HepG2 (cell line): ENCODE measurements at regions not wholly inside any gene's neighbourhood (a gene's known extent, or its start where the extent isn't known, plus 50 kb on each side); places are given as distances from the start of the nearest gene placed in this dataset.

Experiments
- ATAC-seq: fragments of 200-7000 bp; cut with Tn5 transposase; 3 replicates; pipeline ENCODE4 v1.9.1; 2020; ENCODE audit warnings: mild to moderate bottlenecking, moderate library complexity
- BruUV-seq: library from RNA; stranded (reverse); fragments of 400-500 nt; replicated peaks from 2 replicates; lab custom pipeline; 2021; lab: Mats Ljungman, UMichigan
- CTCF ChIA-PET: fragments of 300-600 bp; formaldehyde crosslinking; extraction: SDS; loops from one replicate; lab custom pipeline; 2021; ENCODE audit warnings: low total read pairs, inconsistent platforms, low intra/inter-chr PET ratio; lab: Yijun Ruan, JAX
- POLR2A ChIA-PET: fragments of 350-600 bp; sonication (Branson Sonifier 250); formaldehyde crosslinking; loops from one replicate; lab custom pipeline; 2020; ENCODE audit warnings: antibody characterized with exemption, inconsistent platforms; lab: Yijun Ruan, JAX
- DNase-seq: peaks from one replicate; pipeline ENCODE4 v3.0.0-alpha.2; 2015; ENCODE audit warnings: low spot score
- FAIRE-seq: peaks from 3 replicates; lab custom pipeline; 2011; peaks lifted over from hg19 to GRCh38; lab: Jason Lieb, UNC
- H2AFZ ChIP-seq: one replicate; pipeline ENCODE4 v1.6.1; 2011; ENCODE audit warnings: low read length, inconsistent platforms
- H3K27ac ChIP-seq: fragments of 300-600 bp; 3 replicates; pipeline ENCODE4 v1.8.0; 2011; ENCODE audit warnings: mixed run types, mild to moderate bottlenecking, mixed read lengths, low read length, inconsistent platforms; ENCODE audit not compliant: insufficient read depth; ENCODE audit errors: extremely low read length
- H3K27me3 ChIP-seq, 2 experiments: fragments of 200-600 bp in 1 of 2; 2 replicates in 1 of 2; 3 replicates in 1 of 2; pipeline versions ENCODE4 v1.6.0 to v1.8.0; 2011; ENCODE audit warnings: low read length in 2 of 2, mild to moderate bottlenecking in 2 of 2, moderate library complexity in 2 of 2, inconsistent platforms in 1 of 2; ENCODE audit not compliant: insufficient read depth in 2 of 2, control insufficient read depth in 1 of 2
- H3K36me3 ChIP-seq, 2 experiments: fragments of 200-600 bp in 1 of 2; replicated peaks in 1 of 2; 2 replicates in 1 of 2; 3 replicates in 1 of 2; pipeline versions ENCODE4 v1.5.1 to v1.8.0; 2011; ENCODE audit warnings: low read length in 2 of 2, inconsistent platforms in 1 of 2; ENCODE audit not compliant: insufficient read depth in 2 of 2, control insufficient read depth in 1 of 2
- H3K4me1 ChIP-seq: 2 replicates; pipeline ENCODE4 v1.5.1; 2012; ENCODE audit warnings: low read length, inconsistent platforms; ENCODE audit not compliant: insufficient read depth
- H3K4me2 ChIP-seq: 2 replicates; pipeline ENCODE4 v1.6.0; 2011; ENCODE audit warnings: low read depth, low read length, inconsistent platforms
- H3K4me3 ChIP-seq, 3 experiments: fragments of 200-600 bp in 1 of 3; sonication (generic), shearing (Covaris generic) in 1 of 3; replicated peaks in 1 of 3; 2 replicates each; pipeline ENCODE4 v1.5.1; 2011 to 2016; ENCODE audit warnings: low read length in 3 of 3, inconsistent platforms in 2 of 3, low read depth in 2 of 3, mild to moderate bottlenecking in 2 of 3, control low read depth in 1 of 3, mixed read lengths in 1 of 3; ENCODE audit not compliant: insufficient read depth in 1 of 3
- H3K79me2 ChIP-seq: one replicate; pipeline ENCODE4 v1.6.1; 2011; ENCODE audit warnings: low read length, inconsistent platforms; ENCODE audit not compliant: insufficient read depth
- H3K9ac ChIP-seq: 2 replicates; pipeline ENCODE4 v1.6.0; 2011; ENCODE audit warnings: mild to moderate bottlenecking, low read depth, low read length, inconsistent platforms; ENCODE audit not compliant: insufficient read depth
- H3K9me3 ChIP-seq: 2 replicates; pipeline ENCODE4 v1.5.1; 2012; ENCODE audit warnings: mild to moderate bottlenecking, low read length
- H4K20me1 ChIP-seq: 2 replicates; pipeline ENCODE4 v1.6.0; 2011; ENCODE audit warnings: inconsistent platforms, mild to moderate bottlenecking, low read length, moderate library complexity; ENCODE audit not compliant: insufficient read depth
- BCL3 ChIP-seq: sonication (generic); formaldehyde crosslinking; IDR thresholded peaks from 2 replicates; pipeline ENCODE4 v1.5.1; 2020; ENCODE audit warnings: mild to moderate bottlenecking, missing genetic modification reagents, moderate library complexity
- BRCA1 ChIP-seq: sonication (generic); formaldehyde crosslinking; IDR thresholded peaks from 2 replicates; pipeline ENCODE4 v1.4.0; 2020; ENCODE audit warnings: missing genetic modification reagents
- HOXA3 ChIP-seq: sonication (generic); formaldehyde crosslinking; IDR thresholded peaks from 2 replicates; pipeline ENCODE4 v1.5.0; 2020; ENCODE audit warnings: missing genetic modification reagents
- HOXA7 ChIP-seq: sonication (generic); formaldehyde crosslinking; IDR thresholded peaks from 2 replicates; pipeline ENCODE4 v1.8.1; 2022; ENCODE audit warnings: mild to moderate bottlenecking, missing genetic modification reagents, moderate library complexity
- MIER3 ChIP-seq: IDR thresholded peaks from 2 replicates; pipeline ENCODE4 v1.6.1; 2016; ENCODE audit warnings: missing compliant biosample characterization, borderline replicate concordance
- MYNN ChIP-seq: sonication (generic); formaldehyde crosslinking; IDR thresholded peaks from 2 replicates; pipeline ENCODE4 v1.4.0; 2020; ENCODE audit warnings: mild to moderate bottlenecking, low read depth, missing genetic modification reagents
- NR2F2 ChIP-seq: IDR thresholded peaks from 2 replicates; pipeline ENCODE4 v1.6.1; 2012; ENCODE audit warnings: low read depth, inconsistent platforms, borderline replicate concordance
- ZNF329 ChIP-seq: sonication (generic); formaldehyde crosslinking; IDR thresholded peaks from 2 replicates; pipeline ENCODE4 v1.9.0; 2021; ENCODE audit warnings: low read depth, mild to moderate bottlenecking, missing genetic modification reagents
- ZNF337 ChIP-seq: sonication (generic); formaldehyde crosslinking; IDR thresholded peaks from 2 replicates; pipeline ENCODE4 v1.5.1; 2020; ENCODE audit warnings: missing genetic modification reagents, low read depth, mild to moderate bottlenecking, borderline replicate concordance
- ZNF557 ChIP-seq: sonication (generic); formaldehyde crosslinking; IDR thresholded peaks from 2 replicates; pipeline ENCODE4 v1.4.0; 2020; ENCODE audit warnings: missing genetic modification reagents
- ZNF619 ChIP-seq: sonication (generic); formaldehyde crosslinking; IDR thresholded peaks from 2 replicates; pipeline ENCODE4 v1.4.0; 2020; ENCODE audit warnings: mild to moderate bottlenecking, missing genetic modification reagents
- ZNF780A ChIP-seq: sonication (generic); formaldehyde crosslinking; IDR thresholded peaks from 2 replicates; pipeline ENCODE4 v1.8.0; 2022; ENCODE audit warnings: mild to moderate bottlenecking, missing genetic modification reagents, moderate library complexity
- ZNF790 ChIP-seq: sonication (generic); formaldehyde crosslinking; IDR thresholded peaks from 2 replicates; pipeline ENCODE4 v1.8.0; 2022; ENCODE audit warnings: missing genetic modification reagents, mild to moderate bottlenecking, borderline replicate concordance
- WGBS: methylation state at CpG from one replicate; pipeline ENCODE4 v1.1.6; 2017; ENCODE audit warnings: low lambda C conversion rate; 5-methylcytosine and 5-hydroxymethylcytosine counted together
- in situ Hi-C: cut with HindIII; loops from 2 replicates; pipeline ENCODE4 v1.10.0; 2017; ENCODE audit warnings: low pct_unique_long_range_greater_than_20kb; ENCODE audit not compliant: extremely low pct_ligation_motif_present
- intact Hi-C: fragments of 100-400 bp; cut with micrococcal nuclease; formaldehyde crosslinking; loops from one replicate; pipeline ENCODE4 v1.10.0; 2022; ENCODE audit not compliant: unreplicated experiment
- TF ChIP-seq, protein P1 (sequence below): sonication (generic); formaldehyde crosslinking; IDR thresholded peaks from 2 replicates; pipeline ENCODE4 v1.8.1; 2023; ENCODE audit warnings: mild to moderate bottlenecking, inconsistent platforms, moderate library complexity, missing genetic modification reagents, borderline replicate concordance

DNA sequence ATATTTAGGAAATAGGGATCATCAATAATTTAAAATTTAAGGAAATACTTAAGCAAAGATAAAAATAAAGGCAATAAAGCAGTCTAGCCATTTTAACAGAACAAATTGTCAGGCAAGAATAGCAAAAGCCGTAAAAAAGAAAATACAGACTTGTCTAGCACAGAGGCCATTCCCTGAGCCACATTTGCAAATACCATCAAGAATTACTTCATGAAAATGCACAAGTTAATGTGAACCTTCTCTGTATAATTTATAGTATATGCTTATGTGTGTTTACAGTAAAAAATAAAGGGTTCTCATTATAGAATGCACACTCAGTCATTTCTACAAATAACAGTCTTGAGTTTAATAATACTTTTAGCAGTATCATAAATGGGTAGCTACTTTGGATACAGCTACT lies 505.9 kb upstream of the CPEB2 start:
- Histone ChIP-seq H2AFZ (no peak overlapping the region), H3K36me3 (no peaks in the 10 kb centered on the region), H3K27me3 (no peaks in the 10 kb centered on the region; a peak in 1 of 5 replicates), H3K4me2 (no peak overlapping the region), H3K9ac (no peak overlapping the region), H4K20me1 (no peaks in the 10 kb centered on the region), H3K79me2 (no peaks in the 10 kb centered on the region), H3K27ac (no peak overlapping the region), H3K9me3 (peaks cover 79% of the 10 kb centered on the region), H3K4me3 (no peak overlapping the region), H3K4me1 (no peaks in the 10 kb centered on the region)
- DNase-seq = no peak
- TF ChIP-seq ZNF557 (CRISPR knock-in tag) = no peak
- TF ChIP-seq HOXA7 (CRISPR knock-in tag) = no peak
- TF ChIP-seq HOXA3 (CRISPR knock-in tag) = no peak
- TF ChIP-seq MIER3 (CRISPR knock-in tag) = no peak
- no peak for TF ChIP-seq ZNF329 (CRISPR knock-in tag)
- TF ChIP-seq ZNF337 = no peak
- TF ChIP-seq ZNF790 (CRISPR knock-in tag) = no peak
- TF ChIP-seq, protein P1, sequence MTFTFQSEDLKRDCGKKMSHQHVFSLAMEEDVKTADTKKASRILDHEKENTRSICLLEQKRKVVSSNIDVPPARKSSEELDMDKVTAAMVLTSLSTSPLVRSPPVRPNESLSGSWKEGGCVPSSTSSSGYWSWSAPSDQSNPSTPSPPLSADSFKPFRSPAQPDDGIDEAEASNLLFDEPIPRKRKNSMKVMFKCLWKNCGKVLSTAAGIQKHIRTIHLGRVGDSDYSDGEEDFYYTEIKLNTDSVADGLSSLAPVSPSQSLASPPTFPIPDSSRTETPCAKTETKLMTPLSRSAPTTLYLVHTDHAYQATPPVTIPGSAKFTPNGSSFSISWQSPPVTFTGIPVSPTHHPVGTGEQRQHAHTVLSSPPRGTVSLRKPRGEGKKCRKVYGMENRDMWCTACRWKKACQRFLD (CRISPR knock-in tag) = no peak
- no peak for TF ChIP-seq BCL3
- TF ChIP-seq ZNF619 = no peak
- no peak for TF ChIP-seq BRCA1 (CRISPR knock-in tag)
- TF ChIP-seq NR2F2 = no peak
- no peak for TF ChIP-seq MYNN (CRISPR knock-in tag)
- no peak for TF ChIP-seq ZNF780A (CRISPR knock-in tag)
- CTCF ChIA-PET = no interaction called here
- POLR2A ChIA-PET = no interaction called here
- FAIRE-seq = no peak
- ATAC-seq = no peak
- intact Hi-C loops (no loop called here), in situ Hi-C loops (no loop called here)
- no TSS peak for BruUV-seq
- 0% methylated on average over 1 of the region's 1 CpG for WGBS
